RPMI7951 (cell line): ENCODE measurements at regions not wholly inside any gene's neighbourhood (a gene's known extent, or its start where the extent isn't known, plus 50 kb on each side); places are given as distances from the start of the nearest gene placed in this dataset.

Source experiments
- DNase-seq: peaks from one replicate; pipeline ENCODE4 v3.0.0-alpha.2; 2012; ENCODE audit warnings: low read depth

GRCh38 chr13:109599901-109600657, 186.3 kb downstream of the IRS2 start:
- no peak for DNase-seq

GRCh38 chr13:109595471-109595870, 190.9 kb downstream of the IRS2 start:
- DNase-seq: no peak

GRCh38 chr13:109593230-109593629, 193.2 kb downstream of the IRS2 start:
- DNase-seq: no peak

- no peak for DNase-seq
These were observed 193.6 kb downstream of the IRS2 start for GRCh38 chr13:109592770-109593169.

DNA sequence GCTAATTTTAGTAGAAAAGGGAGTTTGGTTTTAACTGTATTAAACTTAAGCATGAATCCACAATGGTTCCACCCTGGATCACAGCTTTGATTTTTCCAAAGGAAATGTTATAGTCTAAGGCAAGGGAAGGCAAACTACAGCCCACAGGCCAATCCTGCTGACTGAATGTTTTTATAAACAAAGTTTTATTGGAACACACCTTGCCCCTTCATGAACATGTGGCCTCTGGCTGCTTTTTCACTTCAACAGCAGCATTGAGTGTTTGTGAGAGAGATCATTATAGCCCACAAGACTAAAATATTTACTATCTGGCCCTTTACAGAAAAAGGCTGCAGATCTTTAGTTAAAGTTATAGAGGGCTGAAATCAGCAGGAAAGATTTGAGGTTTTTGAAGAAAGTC, 198.7 kb downstream of the IRS2 start:
- DNase-seq: no peak

DNA sequence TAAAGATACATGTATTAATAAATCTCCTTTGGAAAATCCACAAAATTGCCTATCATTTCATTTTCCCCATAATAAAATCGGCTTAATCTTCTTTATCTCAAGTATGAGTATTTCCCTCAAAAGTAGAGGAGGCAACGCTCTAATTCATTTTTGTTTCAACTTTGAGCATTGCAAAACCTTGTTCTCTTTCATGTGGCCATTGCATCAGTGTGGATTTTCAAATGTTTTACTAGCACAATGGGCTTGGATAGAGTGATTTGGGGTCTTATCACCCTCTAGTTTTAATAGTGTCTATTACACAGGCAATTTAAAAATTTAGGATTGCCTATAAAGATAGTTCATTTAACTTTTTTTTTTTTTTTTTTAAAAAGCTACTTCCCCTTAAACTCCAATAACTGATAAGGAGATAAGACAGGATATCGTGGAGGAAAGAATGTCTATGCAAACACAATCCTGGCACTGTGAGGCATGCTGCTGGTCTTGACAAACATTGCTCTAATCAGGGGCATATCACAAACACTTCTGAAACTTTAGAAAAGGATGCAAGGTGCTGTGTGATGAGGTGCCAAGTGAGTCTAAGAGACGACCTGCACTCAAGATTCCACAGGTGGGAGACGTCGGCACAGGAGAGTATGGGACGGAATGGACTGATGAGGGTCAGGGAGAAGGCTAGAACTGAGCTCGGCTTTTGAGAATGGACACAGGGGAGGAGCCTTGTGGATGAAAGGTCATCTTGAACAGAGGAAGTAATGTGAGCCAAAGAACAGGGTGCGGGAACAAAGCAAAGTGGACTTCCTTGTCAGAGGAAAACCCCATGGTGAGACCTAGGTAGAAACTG, 199.7 kb downstream of the IRS2 start:
- no peak for DNase-seq

- DNase-seq: no peak
These were observed 201.5 kb downstream of the IRS2 start for GRCh38 chr13:109584844-109585361.

- no peak for DNase-seq
These were observed 209.1 kb downstream of the IRS2 start for GRCh38 chr13:109577191-109577700.

DNA sequence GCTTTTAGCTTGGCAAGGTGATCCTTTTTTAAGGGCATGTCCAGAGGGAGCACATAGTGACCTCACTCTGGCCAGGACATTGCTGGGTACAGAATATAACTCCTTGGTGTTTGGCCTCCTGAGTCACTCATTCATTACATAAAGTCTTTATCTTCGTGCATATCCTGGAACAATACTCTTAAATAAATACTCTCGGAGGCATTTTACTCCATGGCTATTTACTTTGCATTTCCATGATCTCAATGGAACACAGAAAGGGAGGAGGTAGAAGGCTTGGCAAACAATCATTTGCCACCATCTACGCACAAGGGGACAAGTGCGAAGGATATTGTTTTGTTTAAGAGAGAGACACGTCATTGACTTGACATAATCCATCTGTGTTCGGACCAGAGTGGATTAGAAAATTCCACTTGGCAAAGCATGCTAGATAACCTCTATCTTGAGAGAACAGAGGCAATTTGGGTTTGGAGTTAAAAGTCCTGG, 210.0 kb downstream of the IRS2 start:
- DNase-seq: no peak

GRCh38 chr13:109575821-109576220, 210.6 kb downstream of the IRS2 start:
- DNase-seq: no peak

GRCh38 chr13:109572389-109572788, 214.0 kb downstream of the IRS2 start:
- no peak for DNase-seq

GRCh38 chr13:109569958-109570711, 216.2 kb downstream of the IRS2 start:
- no peak for DNase-seq

DNA sequence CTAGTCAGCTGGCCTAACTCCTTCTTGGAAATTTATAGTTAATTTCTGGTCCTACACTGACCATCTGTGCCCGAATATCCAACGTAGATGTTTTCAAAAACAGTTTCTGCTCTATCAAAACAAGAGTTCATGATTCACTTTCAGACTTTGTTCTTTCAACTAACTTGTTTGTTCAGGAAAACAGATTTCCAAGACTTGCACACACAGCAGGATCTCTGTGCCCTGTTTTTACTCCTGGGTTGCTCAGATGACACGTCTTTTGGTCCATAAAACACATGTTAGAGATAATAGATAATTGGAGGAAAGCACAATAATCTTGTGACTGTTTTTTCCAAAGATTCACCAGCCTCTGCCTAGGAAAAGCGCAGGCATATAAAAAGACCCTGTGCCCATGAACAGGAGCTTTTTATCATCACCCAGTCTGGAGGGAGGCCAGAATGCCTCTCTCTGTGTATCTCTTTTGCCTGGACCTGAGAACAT, 218.0 kb downstream of the IRS2 start:
- DNase-seq: no peak

GRCh38 chr13:109567315-109567714, 219.1 kb downstream of the IRS2 start:
- no peak for DNase-seq

GRCh38 chr13:109565877-109566276, 220.5 kb downstream of the IRS2 start:
- DNase-seq: no peak

GRCh38 chr13:109548374-109548773, 238.0 kb downstream of the IRS2 start:
- DNase-seq: no peak

DNA sequence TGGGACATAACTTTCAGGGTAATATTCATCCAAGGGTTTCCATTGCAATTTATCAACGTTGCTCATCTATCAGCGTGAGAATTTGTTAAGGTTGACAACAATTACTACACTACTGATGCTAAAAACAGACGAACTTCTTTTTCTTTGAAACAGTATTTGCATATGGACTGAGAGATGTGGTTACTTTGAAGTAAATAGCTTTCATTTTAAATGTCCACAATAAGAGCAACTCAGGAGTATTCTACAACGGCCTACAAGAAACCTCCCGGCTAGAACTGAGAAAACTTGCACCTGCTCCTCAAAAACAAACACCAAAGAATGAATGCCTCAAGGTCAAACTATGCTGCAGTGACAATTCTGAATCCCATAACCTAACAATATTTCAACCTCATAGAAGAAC, 238.4 kb downstream of the IRS2 start:
- DNase-seq: no peak

- no peak for DNase-seq
These were observed 240.5 kb downstream of the IRS2 start for GRCh38 chr13:109545931-109546330.

GRCh38 chr13:109541081-109541480, 245.3 kb downstream of the IRS2 start:
- no peak for DNase-seq

DNA sequence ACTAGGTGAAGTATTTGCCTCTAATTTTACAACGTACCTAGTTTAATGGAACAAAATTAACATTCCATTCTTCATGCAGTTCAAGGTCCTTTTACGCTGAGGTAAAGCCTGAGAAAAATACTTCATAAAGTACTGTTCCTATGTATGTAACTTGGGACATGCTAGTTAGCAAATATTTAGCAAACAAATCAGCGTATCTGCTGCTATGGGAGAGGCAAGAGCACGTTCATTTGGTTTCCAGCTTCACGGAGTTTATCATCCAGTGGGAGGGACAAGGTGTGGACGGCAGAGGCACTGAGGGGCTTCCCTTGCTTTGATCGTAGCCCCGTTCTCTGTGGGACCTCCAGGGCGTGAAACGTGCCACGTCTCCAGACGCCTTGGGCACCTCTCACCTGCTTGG, 248.8 kb downstream of the IRS2 start:
- no peak for DNase-seq

- no peak for DNase-seq
These were observed 253.0 kb downstream of the IRS2 start for GRCh38 chr13:109533350-109533749.

GRCh38 chr13:109529964-109530363, 256.4 kb downstream of the IRS2 start:
- DNase-seq: no peak
